MCF 10A (cell line): ENCODE measurements at regions not wholly inside any gene's neighbourhood (a gene's known extent, or its start where the extent isn't known, plus 50 kb on each side); places are given as distances from the start of the nearest gene placed in this dataset.

Experiments used
- BruUV-seq: library from RNA; stranded (reverse); fragments of 400-500 nt; replicated peaks from 2 replicates; lab custom pipeline; 2021; lab: Mats Ljungman, UMichigan
- CTCF ChIA-PET: fragments of 300-600 bp; sonication (Branson Sonifier 250); formaldehyde crosslinking; extraction: SDS; loops from one replicate; lab custom pipeline; 2021; ENCODE audit warnings: antibody characterized with exemption, inconsistent platforms; lab: Yijun Ruan, JAX
- POLR2A ChIA-PET: fragments of 300-600, 350-650 bp; sonication (Branson Sonifier 250); formaldehyde crosslinking; extraction: SDS; loops from one replicate; lab custom pipeline; 2020; ENCODE audit warnings: antibody characterized with exemption, inconsistent platforms; lab: Yijun Ruan, JAX
- DNase-seq: peaks from one replicate; pipeline ENCODE4 v3.0.0-alpha.2; 2018; ENCODE audit not compliant: unreplicated experiment
- H3K27ac Mint-ChIP-seq: one replicate; pipeline ENCODE4 v1.8.0; 2022; ENCODE audit warnings: mild to moderate bottlenecking, low read depth, mixed read lengths; ENCODE audit not compliant: unreplicated experiment
- H3K27me3 Mint-ChIP-seq: one replicate; pipeline ENCODE4 v1.8.0; 2022; ENCODE audit warnings: mixed read lengths; ENCODE audit not compliant: insufficient read depth, unreplicated experiment
- H3K36me3 Mint-ChIP-seq: one replicate; pipeline ENCODE4 v1.8.0; 2022; ENCODE audit warnings: mild to moderate bottlenecking, moderate library complexity, mixed read lengths; ENCODE audit not compliant: insufficient read depth, unreplicated experiment
- H3K4me1 Mint-ChIP-seq: one replicate; pipeline ENCODE4 v1.8.0; 2022; ENCODE audit warnings: mixed read lengths; ENCODE audit not compliant: insufficient read depth, unreplicated experiment
- H3K4me3 Mint-ChIP-seq: one replicate; pipeline ENCODE4 v1.8.0; 2022; ENCODE audit warnings: mild to moderate bottlenecking, moderate library complexity, mixed read lengths; ENCODE audit not compliant: unreplicated experiment
- H3K9me3 Mint-ChIP-seq: one replicate; pipeline ENCODE4 v1.8.0; 2022; ENCODE audit warnings: mixed read lengths; ENCODE audit not compliant: unreplicated experiment
- intact Hi-C: fragments of 100-400 bp; cut with micrococcal nuclease; formaldehyde crosslinking; loops from 2 replicates; pipeline ENCODE4 v1.14.1; 2022
- TF ChIP-seq, protein P1 (sequence below): fragments of 200-600 bp; IDR thresholded peaks from one replicate; pipeline ENCODE4 v1.8.0; 2022; ENCODE audit warnings: antibody characterized with exemption, mild to moderate bottlenecking; ENCODE audit not compliant: unreplicated experiment

- Mint-ChIP-seq H3K9me3 (no peaks in the 10 kb centered on the region), H3K27ac (no peak overlapping the region), H3K4me3 (no peak overlapping the region), H3K27me3 (no peaks in the 10 kb centered on the region), H3K36me3 (no peaks in the 10 kb centered on the region), H3K4me1 (no peaks in the 10 kb centered on the region)
- TF ChIP-seq, protein P1, sequence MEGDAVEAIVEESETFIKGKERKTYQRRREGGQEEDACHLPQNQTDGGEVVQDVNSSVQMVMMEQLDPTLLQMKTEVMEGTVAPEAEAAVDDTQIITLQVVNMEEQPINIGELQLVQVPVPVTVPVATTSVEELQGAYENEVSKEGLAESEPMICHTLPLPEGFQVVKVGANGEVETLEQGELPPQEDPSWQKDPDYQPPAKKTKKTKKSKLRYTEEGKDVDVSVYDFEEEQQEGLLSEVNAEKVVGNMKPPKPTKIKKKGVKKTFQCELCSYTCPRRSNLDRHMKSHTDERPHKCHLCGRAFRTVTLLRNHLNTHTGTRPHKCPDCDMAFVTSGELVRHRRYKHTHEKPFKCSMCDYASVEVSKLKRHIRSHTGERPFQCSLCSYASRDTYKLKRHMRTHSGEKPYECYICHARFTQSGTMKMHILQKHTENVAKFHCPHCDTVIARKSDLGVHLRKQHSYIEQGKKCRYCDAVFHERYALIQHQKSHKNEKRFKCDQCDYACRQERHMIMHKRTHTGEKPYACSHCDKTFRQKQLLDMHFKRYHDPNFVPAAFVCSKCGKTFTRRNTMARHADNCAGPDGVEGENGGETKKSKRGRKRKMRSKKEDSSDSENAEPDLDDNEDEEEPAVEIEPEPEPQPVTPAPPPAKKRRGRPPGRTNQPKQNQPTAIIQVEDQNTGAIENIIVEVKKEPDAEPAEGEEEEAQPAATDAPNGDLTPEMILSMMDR, result no peak
- intact Hi-C loops, result no loop called here
- BruUV-seq, result no TSS peak
- CTCF ChIA-PET, result interaction anchor here (0.6 to 0.7 kb wide), 3 partner anchors 477 to 924 kb away, joined by 3 read pairs; no protein-coding TSS in a partner anchor
- no peak for DNase-seq
- POLR2A ChIA-PET, result interaction anchor here (0.6 kb wide), 1 partner anchor 377 kb away, joined by 3 read pairs; no protein-coding TSS in a partner anchor
Measured at GRCh38 chr4:96205143-96205936, 365.4 kb downstream of the PDHA2 start.

- ChIA-PET CTCF (interaction anchor here (0.6 to 1.2 kb wide), 2 partner anchors 12 to 271 kb away, joined by 3 read pairs; no protein-coding TSS in a partner anchor), POLR2A (no interaction called here)
- DNase-seq, result no peak
- no peaks in the 10 kb centered on the region for H3K36me3 Mint-ChIP-seq
- H3K4me3 Mint-ChIP-seq, result no peak overlapping the region
- no peaks in the 10 kb centered on the region for H3K9me3 Mint-ChIP-seq
- H3K27me3 Mint-ChIP-seq, result no peaks in the 10 kb centered on the region
- H3K27ac Mint-ChIP-seq, result no peak overlapping the region
- TF ChIP-seq, protein P1, result no peak
- H3K4me1 Mint-ChIP-seq, result no peaks in the 10 kb centered on the region
- BruUV-seq, result no TSS peak
- intact Hi-C loops, result no loop called here
Measured at GRCh38 chr4:96227515-96227914, 387.6 kb downstream of the PDHA2 start.

DNA sequence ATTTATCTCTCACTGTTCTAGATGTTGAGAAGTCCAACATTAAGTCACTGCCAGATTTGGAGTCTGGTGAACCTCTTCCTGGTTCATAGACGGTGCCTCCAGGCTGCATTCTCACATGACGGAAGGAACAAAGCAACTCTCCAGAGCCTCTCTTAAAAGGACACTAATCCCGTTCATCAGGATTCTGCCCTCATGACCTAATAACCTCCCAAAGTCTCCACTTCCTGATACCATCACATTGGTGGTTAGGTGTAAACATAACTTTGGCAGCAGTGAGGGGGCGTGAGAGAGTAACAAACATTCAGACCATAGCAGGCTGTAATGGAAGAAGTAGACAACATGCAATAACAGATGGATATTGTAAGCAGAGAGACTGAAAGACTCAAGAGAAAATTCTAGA, 388.6 kb downstream of the PDHA2 start:
- ChIA-PET POLR2A (no interaction called here), CTCF (no interaction called here)
- H3K4me1 Mint-ChIP-seq, result no peaks in the 10 kb centered on the region
- H3K27me3 Mint-ChIP-seq, result no peaks in the 10 kb centered on the region
- no peaks in the 10 kb centered on the region for H3K9me3 Mint-ChIP-seq
- no peaks in the 10 kb centered on the region for H3K36me3 Mint-ChIP-seq
- no peak overlapping the region for H3K27ac Mint-ChIP-seq
- DNase-seq, result no peak
- no peak overlapping the region for H3K4me3 Mint-ChIP-seq
- no TSS peak for BruUV-seq
- TF ChIP-seq, protein P1, result no peak
- intact Hi-C loops, result no loop called here

DNA sequence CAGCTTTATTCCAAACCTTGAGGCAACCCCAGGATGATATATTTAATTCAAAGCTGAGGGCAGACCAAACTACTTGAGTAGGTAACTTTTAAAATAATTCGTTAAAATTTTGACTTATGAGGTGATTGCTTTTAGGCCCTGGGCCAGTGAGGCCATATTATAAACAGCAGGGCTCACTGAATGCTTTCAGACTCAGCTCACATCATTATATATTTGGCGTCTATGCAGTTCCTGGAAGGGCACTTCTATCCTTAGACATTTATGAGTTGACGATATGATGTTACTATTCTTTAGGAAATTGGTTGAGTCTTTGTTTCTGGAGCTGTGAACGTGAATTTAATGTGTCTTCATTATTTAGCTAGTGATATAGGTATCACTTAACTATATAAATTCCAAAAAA, 400.1 kb downstream of the PDHA2 start:
- CTCF ChIA-PET, result no interaction called here
- Mint-ChIP-seq H3K27me3 (no peaks in the 10 kb centered on the region), H3K36me3 (no peaks in the 10 kb centered on the region), H3K4me3 (no peak overlapping the region), H3K27ac (no peak overlapping the region), H3K4me1 (no peaks in the 10 kb centered on the region), H3K9me3 (peaks cover 7% of the 10 kb centered on the region)
- no TSS peak for BruUV-seq
- TF ChIP-seq, protein P1, result no peak
- POLR2A ChIA-PET, result no interaction called here
- no peak for DNase-seq
- intact Hi-C loops, result no loop called here
